HL-60 (cell line): ENCODE measurements at regions not wholly inside any gene's neighbourhood (a gene's known extent, or its start where the extent isn't known, plus 50 kb on each side); places are given as distances from the start of the nearest gene placed in this dataset.

Experiments
- DNase-seq, 2 experiments: peaks; one replicate each; pipeline ENCODE4 v3.0.0-alpha.2; 2010 to 2020; ENCODE audit warnings: low read depth in 1 of 2, low spot score in 1 of 2
- H3K27ac ChIP-seq: fragments of 250-450 bp; sonication (Bioruptor Pico); replicated peaks from 2 replicates; pipeline ENCODE4 v1.5.1; 2020; ENCODE audit warnings: mild to moderate bottlenecking, moderate library complexity
- H3K27me3 ChIP-seq: fragments of 250-450 bp; sonication (Bioruptor Pico); 2 replicates; pipeline ENCODE4 v1.5.1; 2021; ENCODE audit warnings: mild to moderate bottlenecking, moderate library complexity; ENCODE audit not compliant: insufficient read depth, poor library complexity, severe bottlenecking
- H3K4me3 ChIP-seq: replicated peaks from 2 replicates; pipeline ENCODE4 v1.5.1; 2011; ENCODE audit warnings: mild to moderate bottlenecking, control low read depth, low read length; ENCODE audit not compliant: insufficient read depth
- CTCF ChIP-seq: IDR thresholded peaks from one replicate; pipeline ENCODE4 v1.5.1; 2011; ENCODE audit warnings: low read length, control low read depth, inconsistent platforms; ENCODE audit not compliant: insufficient read depth
- GABPA ChIP-seq: IDR thresholded peaks from 2 replicates; pipeline ENCODE4 v1.6.1; 2012; ENCODE audit warnings: low read depth
- POLR2AphosphoS5 ChIP-seq: IDR thresholded peaks from 2 replicates; pipeline ENCODE4 v1.6.1; 2012; ENCODE audit warnings: low read depth
- REST ChIP-seq: IDR thresholded peaks from 2 replicates; pipeline ENCODE4 v1.6.1; 2012; ENCODE audit warnings: low read depth; ENCODE audit not compliant: insufficient replicate concordance
- SPI1 ChIP-seq: IDR thresholded peaks from 2 replicates; pipeline ENCODE4 v1.6.1; 2012; ENCODE audit warnings: low read depth, mild to moderate bottlenecking, borderline replicate concordance

GRCh38 chr14:61177279-61178225, 103.6 kb downstream of the TMEM30B start:
- TF ChIP-seq REST (no peak), GABPA (no peak), CTCF (no peak), SPI1 (no peak)
- no peaks in the 10 kb centered on the region for H3K27me3 ChIP-seq
- no peak overlapping the region for H3K4me3 ChIP-seq
- DNase-seq: no peak
- no peak overlapping the region for H3K27ac ChIP-seq

GRCh38 chr14:61176686-61177085, 104.5 kb downstream of the TMEM30B start:
- no peak overlapping the region for H3K4me3 ChIP-seq
- DNase-seq: no peak
- no peak overlapping the region for H3K27ac ChIP-seq
- TF ChIP-seq REST: no peak
- H3K27me3 ChIP-seq: no peaks in the 10 kb centered on the region

GRCh38 chr14:61174987-61175386, 106.2 kb downstream of the TMEM30B start:
- no peak for DNase-seq
- Histone ChIP-seq H3K27ac (no peak overlapping the region), H3K4me3 (no peak overlapping the region), H3K27me3 (no peaks in the 10 kb centered on the region)
- no peak for TF ChIP-seq SPI1
- TF ChIP-seq POLR2AphosphoS5: no peak
- no peak for TF ChIP-seq REST
- TF ChIP-seq GABPA: no peak
- TF ChIP-seq CTCF: no peak
